ENCODE measurements at regions not wholly inside any gene's neighbourhood (a gene's known extent, or its start where the extent isn't known, plus 50 kb on each side); places are given as distances from the start of the nearest gene placed in this dataset.

GRCh38 chr21:24255591-24255990, 1351.7 kb downstream of the MRPL39 start:
- Histone ChIP-seq H2AFZ (ENCODE audit: low read depth) (peak overlapping the region; percentile 34; the same call in 1 of the 2 replicates), H3K4me1 (ENCODE audit: low read depth, poor library complexity, severe bottlenecking) (peaks cover 8% of the 10 kb centered on the region), H4K20me1 (ENCODE audit: insufficient read depth) (no peaks in the 10 kb centered on the region), H3K4me3 (IDR thresholded peaks at IDR 0.05; ENCODE audit: insufficient read depth, low read depth, low read length) (no peak overlapping the region), H3K36me3 (ENCODE audit: insufficient read depth) (no peaks in the 10 kb centered on the region), H3K27ac (no peak overlapping the region), H3K4me2 (no peak overlapping the region), H3K27me3 (ENCODE audit: insufficient read depth, low read depth) (no peaks in the 10 kb centered on the region), H3K79me2 (ENCODE audit: insufficient read depth, low read depth) (no peaks in the 10 kb centered on the region), H3K9ac (no peak overlapping the region)
- TF ChIP-seq, protein P1, sequence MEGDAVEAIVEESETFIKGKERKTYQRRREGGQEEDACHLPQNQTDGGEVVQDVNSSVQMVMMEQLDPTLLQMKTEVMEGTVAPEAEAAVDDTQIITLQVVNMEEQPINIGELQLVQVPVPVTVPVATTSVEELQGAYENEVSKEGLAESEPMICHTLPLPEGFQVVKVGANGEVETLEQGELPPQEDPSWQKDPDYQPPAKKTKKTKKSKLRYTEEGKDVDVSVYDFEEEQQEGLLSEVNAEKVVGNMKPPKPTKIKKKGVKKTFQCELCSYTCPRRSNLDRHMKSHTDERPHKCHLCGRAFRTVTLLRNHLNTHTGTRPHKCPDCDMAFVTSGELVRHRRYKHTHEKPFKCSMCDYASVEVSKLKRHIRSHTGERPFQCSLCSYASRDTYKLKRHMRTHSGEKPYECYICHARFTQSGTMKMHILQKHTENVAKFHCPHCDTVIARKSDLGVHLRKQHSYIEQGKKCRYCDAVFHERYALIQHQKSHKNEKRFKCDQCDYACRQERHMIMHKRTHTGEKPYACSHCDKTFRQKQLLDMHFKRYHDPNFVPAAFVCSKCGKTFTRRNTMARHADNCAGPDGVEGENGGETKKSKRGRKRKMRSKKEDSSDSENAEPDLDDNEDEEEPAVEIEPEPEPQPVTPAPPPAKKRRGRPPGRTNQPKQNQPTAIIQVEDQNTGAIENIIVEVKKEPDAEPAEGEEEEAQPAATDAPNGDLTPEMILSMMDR (conservative IDR thresholded peaks at IDR 0.05; ENCODE audit: low read depth, low read length) = no peak

DNA sequence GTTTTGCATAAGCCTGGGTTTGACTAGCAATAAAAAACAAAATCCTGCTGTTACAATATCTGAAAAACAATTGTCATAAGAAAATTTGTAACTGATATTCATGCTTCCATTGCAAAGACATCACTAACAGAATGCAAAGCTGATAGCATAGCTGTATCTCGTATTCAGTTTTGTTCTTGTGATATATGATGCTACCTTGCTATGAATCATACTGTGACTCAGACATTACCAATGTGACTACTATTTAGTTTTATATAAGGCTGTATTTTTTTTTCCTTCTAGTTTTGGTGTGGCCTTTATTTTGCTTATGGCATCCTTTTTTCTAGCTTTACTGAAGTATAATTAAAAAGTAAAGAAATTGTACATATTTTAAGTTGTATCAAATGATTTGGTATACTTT, 1381.8 kb downstream of the MRPL39 start:
- no peak overlapping the region for H3K4me3 ChIP-seq (IDR thresholded peaks at IDR 0.05; ENCODE audit: insufficient read depth, low read depth, low read length)
- H3K4me1 ChIP-seq (ENCODE audit: low read depth, poor library complexity, severe bottlenecking) = no peaks in the 10 kb centered on the region
- H3K79me2 ChIP-seq (ENCODE audit: insufficient read depth, low read depth) = no peaks in the 10 kb centered on the region
- no peaks in the 10 kb centered on the region for H3K36me3 ChIP-seq (ENCODE audit: insufficient read depth)
- no peak overlapping the region for H3K27ac ChIP-seq
- no peak overlapping the region for H3K9ac ChIP-seq
- no peak overlapping the region for H3K4me2 ChIP-seq
- H4K20me1 ChIP-seq (ENCODE audit: insufficient read depth) = no peaks in the 10 kb centered on the region
- TF ChIP-seq, protein P1 (conservative IDR thresholded peaks at IDR 0.05; ENCODE audit: low read depth, low read length) = no peak
- no peaks in the 10 kb centered on the region for H3K27me3 ChIP-seq (ENCODE audit: insufficient read depth, low read depth)
- no peak overlapping the region for H2AFZ ChIP-seq (ENCODE audit: low read depth)

DNA sequence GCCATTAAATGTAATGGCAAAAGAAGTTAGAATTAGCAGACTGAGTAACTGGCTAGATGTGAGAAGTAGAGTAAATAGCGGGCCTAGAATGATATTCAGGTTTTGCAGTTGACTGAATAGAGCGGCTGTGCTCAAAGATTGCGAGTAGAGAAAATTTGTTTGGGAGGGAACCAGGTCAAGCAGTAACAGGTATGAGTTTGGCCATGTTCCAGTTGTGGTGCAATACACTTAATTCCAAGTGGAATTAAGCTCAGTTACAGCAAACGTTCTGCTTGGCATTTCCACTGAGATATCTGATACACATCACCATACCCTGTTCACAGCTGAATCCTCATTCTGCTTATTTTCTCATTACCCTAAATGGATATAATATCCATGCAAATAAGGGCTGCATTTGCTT, 1382.9 kb downstream of the MRPL39 start:
- no peaks in the 10 kb centered on the region for H3K4me1 ChIP-seq (ENCODE audit: low read depth, poor library complexity, severe bottlenecking)
- H3K4me2 ChIP-seq = no peak overlapping the region
- H3K79me2 ChIP-seq (ENCODE audit: insufficient read depth, low read depth) = no peaks in the 10 kb centered on the region
- H3K27ac ChIP-seq = no peak overlapping the region
- H3K27me3 ChIP-seq (ENCODE audit: insufficient read depth, low read depth) = no peaks in the 10 kb centered on the region
- no peak overlapping the region for H3K9ac ChIP-seq
- TF ChIP-seq, protein P1 (conservative IDR thresholded peaks at IDR 0.05; ENCODE audit: low read depth, low read length) = no peak
- H3K36me3 ChIP-seq (ENCODE audit: insufficient read depth) = no peaks in the 10 kb centered on the region
- no peak overlapping the region for H2AFZ ChIP-seq (ENCODE audit: low read depth)
- no peaks in the 10 kb centered on the region for H4K20me1 ChIP-seq (ENCODE audit: insufficient read depth)
- H3K4me3 ChIP-seq (IDR thresholded peaks at IDR 0.05; ENCODE audit: insufficient read depth, low read depth, low read length) = no peak overlapping the region

DNA sequence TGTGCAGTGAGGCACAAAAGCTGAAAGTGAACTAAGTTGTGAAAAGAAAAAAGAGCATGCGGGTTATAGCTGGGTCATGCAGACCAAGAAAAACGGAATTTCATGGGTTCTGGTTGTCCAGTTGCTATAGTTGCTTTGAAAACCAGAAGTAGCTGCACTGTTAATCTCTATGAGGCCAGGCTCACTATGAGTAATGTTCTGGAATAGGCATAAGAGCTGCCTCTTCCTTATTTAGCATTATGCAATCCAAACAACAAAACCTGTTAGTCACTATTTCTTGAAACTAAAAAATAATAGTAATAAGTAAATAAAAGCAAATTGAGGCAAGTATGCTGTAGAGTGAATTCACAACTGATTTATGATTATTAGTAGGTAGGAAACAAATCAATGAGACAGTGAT, 1383.7 kb downstream of the MRPL39 start:
- no peak overlapping the region for H3K4me2 ChIP-seq
- H3K27me3 ChIP-seq (ENCODE audit: insufficient read depth, low read depth) = no peaks in the 10 kb centered on the region
- no peaks in the 10 kb centered on the region for H3K36me3 ChIP-seq (ENCODE audit: insufficient read depth)
- H3K4me1 ChIP-seq (ENCODE audit: low read depth, poor library complexity, severe bottlenecking) = no peaks in the 10 kb centered on the region
- H3K79me2 ChIP-seq (ENCODE audit: insufficient read depth, low read depth) = no peaks in the 10 kb centered on the region
- H2AFZ ChIP-seq (ENCODE audit: low read depth) = no peak overlapping the region
- TF ChIP-seq, protein P1 (conservative IDR thresholded peaks at IDR 0.05; ENCODE audit: low read depth, low read length) = no peak
- no peak overlapping the region for H3K4me3 ChIP-seq (IDR thresholded peaks at IDR 0.05; ENCODE audit: insufficient read depth, low read depth, low read length)
- H3K27ac ChIP-seq = no peak overlapping the region
- H4K20me1 ChIP-seq (ENCODE audit: insufficient read depth) = no peaks in the 10 kb centered on the region
- H3K9ac ChIP-seq = no peak overlapping the region
